HEK293 (cell line): ENCODE measurements at regions not wholly inside any gene's neighbourhood (a gene's known extent, or its start where the extent isn't known, plus 50 kb on each side); places are given as distances from the start of the nearest gene placed in this dataset.

Source experiments
- CTCF ChIA-PET: fragments of 350-600 bp; formaldehyde crosslinking; extraction: SDS; loops from one replicate; lab custom pipeline; 2021; ENCODE audit warnings: antibody characterized with exemption; lab: Yijun Ruan, JAX
- POLR2A ChIA-PET: fragments of 300-600 bp; formaldehyde crosslinking; extraction: SDS; loops from one replicate; lab custom pipeline; 2020; ENCODE audit warnings: antibody characterized with exemption, inconsistent platforms; lab: Yijun Ruan, JAX
- H3K27ac ChIP-seq: fragments of 200-500 bp; sonication (Bioruptor generic); 2 replicates; pipeline ENCODE4 v1.5.1; 2014; ENCODE audit warnings: low read depth, low read length, control low read depth, inconsistent platforms; ENCODE audit errors: extremely low read depth
- H3K36me3 ChIP-seq, 2 experiments: fragments of 200-500 bp in 1 of 2; sonication (Bioruptor generic) in 1 of 2; 1 replicate in 1 of 2; 2 replicates in 1 of 2; pipeline ENCODE4 v1.5.1; 2014 to 2017; ENCODE audit warnings: inconsistent platforms in 2 of 2, low read length in 2 of 2; ENCODE audit not compliant: control insufficient read depth in 2 of 2, insufficient read depth in 1 of 2
- H3K4me1 ChIP-seq: fragments of 200-500 bp; sonication (Bioruptor generic); 2 replicates; pipeline ENCODE4 v1.5.1; 2014; ENCODE audit warnings: mild to moderate bottlenecking, low read length, inconsistent platforms; ENCODE audit not compliant: control insufficient read depth, insufficient read depth
- H3K4me3 ChIP-seq: 2 replicates; pipeline ENCODE4 v1.5.1; 2011; ENCODE audit warnings: low read depth, mild to moderate bottlenecking, control low read depth, low read length, moderate library complexity
- H3K9me3 ChIP-seq: fragments of 200-500 bp; sonication (Bioruptor generic); 2 replicates; pipeline ENCODE4 v1.5.1; 2014; ENCODE audit warnings: low read depth, low read length, inconsistent platforms; ENCODE audit not compliant: control insufficient read depth, insufficient read depth
- BCL11A ChIP-seq: fragments of 450-650 bp; formaldehyde crosslinking; IDR thresholded peaks from 2 replicates; pipeline ENCODE4 v1.5.1; 2016; ENCODE audit warnings: low read depth, missing biosample characterization, missing genetic modification characterization
- SETDB1 ChIP-seq: IDR thresholded peaks from one replicate; pipeline ENCODE4 v1.6.1; 2017; ENCODE audit warnings: mild to moderate bottlenecking, low read length, moderate library complexity, mixed read lengths; ENCODE audit not compliant: insufficient read length
- YY2 ChIP-seq: fragments of 450-650 bp; formaldehyde crosslinking; IDR thresholded peaks from 2 replicates; pipeline ENCODE4 v1.5.1; 2016; ENCODE audit warnings: missing biosample characterization, missing genetic modification characterization
- ZNF132 ChIP-seq: fragments of 450-650 bp; formaldehyde crosslinking; IDR thresholded peaks from 2 replicates; pipeline ENCODE4 v1.5.1; 2017; ENCODE audit warnings: missing biosample characterization, missing genetic modification characterization, borderline replicate concordance
- ZNF157 ChIP-seq: fragments of 450-650 bp; formaldehyde crosslinking; IDR thresholded peaks from 2 replicates; pipeline ENCODE4 v1.5.1; 2016; ENCODE audit warnings: missing biosample characterization, missing genetic modification characterization
- ZNF223 ChIP-seq: fragments of 450-650 bp; formaldehyde crosslinking; IDR thresholded peaks from 2 replicates; pipeline ENCODE4 v1.5.1; 2016; ENCODE audit warnings: missing biosample characterization, missing genetic modification characterization
- ZNF292 ChIP-seq: fragments of 450-650 bp; formaldehyde crosslinking; IDR thresholded peaks from 2 replicates; pipeline ENCODE4 v1.5.1; 2016; ENCODE audit warnings: low read depth, missing biosample characterization, missing genetic modification characterization, borderline replicate concordance
- ZNF391 ChIP-seq: fragments of 450-650 bp; formaldehyde crosslinking; IDR thresholded peaks from 2 replicates; pipeline ENCODE4 v1.5.1; 2016; ENCODE audit warnings: low read depth, missing biosample characterization, missing genetic modification characterization, borderline replicate concordance
- ZNF624 ChIP-seq: fragments of 450-650 bp; formaldehyde crosslinking; IDR thresholded peaks from 2 replicates; pipeline ENCODE4 v1.5.1; 2017; ENCODE audit warnings: missing biosample characterization, missing genetic modification characterization
- ZNF670 ChIP-seq: fragments of 450-650 bp; formaldehyde crosslinking; IDR thresholded peaks from 2 replicates; pipeline ENCODE4 v1.5.1; 2016; ENCODE audit warnings: missing biosample characterization, missing genetic modification characterization, low read depth
- ZNF843 ChIP-seq: fragments of 450-650 bp; formaldehyde crosslinking; IDR thresholded peaks from 2 replicates; pipeline ENCODE4 v1.5.1; 2016; ENCODE audit warnings: missing biosample characterization, missing genetic modification characterization
- TF ChIP-seq, protein P1 (sequence below): fragments of 450-650 bp; formaldehyde crosslinking; IDR thresholded peaks from 2 replicates; pipeline ENCODE4 v1.5.1; 2016; ENCODE audit warnings: missing biosample characterization, missing genetic modification characterization
- TF ChIP-seq, protein P2 (sequence below): fragments of 450-650 bp; formaldehyde crosslinking; IDR thresholded peaks from 2 replicates; pipeline ENCODE4 v1.5.1; 2016; ENCODE audit warnings: missing biosample characterization, missing genetic modification characterization
- TF ChIP-seq, protein P3 (sequence below): fragments of 450-650 bp; formaldehyde crosslinking; IDR thresholded peaks from 2 replicates; pipeline ENCODE4 v1.5.1; 2017; ENCODE audit warnings: missing biosample characterization, missing genetic modification characterization
- TF ChIP-seq, protein P4 (sequence below): fragments of 450-650 bp; formaldehyde crosslinking; IDR thresholded peaks from 2 replicates; pipeline ENCODE4 v1.5.1; 2016; ENCODE audit warnings: missing biosample characterization, missing genetic modification characterization, low read depth
- TF ChIP-seq, protein P5 (sequence below): fragments of 450-650 bp; formaldehyde crosslinking; IDR thresholded peaks from 2 replicates; pipeline ENCODE4 v1.5.1; 2016; ENCODE audit warnings: missing biosample characterization, missing genetic modification characterization
- TF ChIP-seq, protein P6 (sequence below): fragments of 450-650 bp; IDR thresholded peaks from 2 replicates; pipeline ENCODE4 v1.5.1; 2018; ENCODE audit warnings: missing biosample characterization, mild to moderate bottlenecking, missing genetic modification characterization

DNA sequence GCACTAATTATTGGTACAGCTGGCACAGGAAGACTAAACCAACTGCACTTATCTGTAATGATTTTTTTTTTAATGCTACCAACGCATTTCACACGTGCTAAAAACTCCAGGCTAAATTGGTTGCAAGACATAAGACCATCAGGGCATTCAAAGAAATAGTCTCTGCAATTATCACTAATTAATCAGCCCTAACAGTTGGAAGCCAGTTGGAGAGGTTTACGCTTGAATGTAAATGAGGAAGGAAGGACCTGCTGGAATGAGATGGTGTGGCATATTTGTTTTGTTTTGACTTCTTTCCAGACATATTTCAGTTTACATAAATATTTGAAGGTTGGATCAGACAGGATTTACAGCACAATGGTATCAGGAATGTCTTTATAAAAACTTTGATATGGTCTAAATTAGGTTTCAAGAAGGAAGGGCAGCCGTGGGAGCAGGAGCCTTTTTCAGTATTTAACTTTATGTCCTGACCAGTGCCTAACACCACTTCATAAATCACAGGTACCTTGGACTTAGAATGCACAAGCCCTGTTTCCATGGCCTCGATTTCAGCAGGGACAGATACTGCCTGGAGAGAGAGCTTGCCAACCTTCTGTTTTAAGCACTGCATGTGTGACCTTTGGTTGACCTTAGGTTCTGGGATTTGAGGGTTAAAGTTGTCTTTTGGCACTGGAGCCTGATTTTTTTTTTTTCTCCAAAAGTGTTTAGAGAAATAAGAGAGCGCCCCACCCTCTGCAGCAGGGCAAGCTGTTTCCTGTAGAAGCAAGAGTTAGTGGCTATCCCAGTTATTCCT is 199.8 kb upstream of the MAP3K1 start (continued):
- TF ChIP-seq, protein P1, sequence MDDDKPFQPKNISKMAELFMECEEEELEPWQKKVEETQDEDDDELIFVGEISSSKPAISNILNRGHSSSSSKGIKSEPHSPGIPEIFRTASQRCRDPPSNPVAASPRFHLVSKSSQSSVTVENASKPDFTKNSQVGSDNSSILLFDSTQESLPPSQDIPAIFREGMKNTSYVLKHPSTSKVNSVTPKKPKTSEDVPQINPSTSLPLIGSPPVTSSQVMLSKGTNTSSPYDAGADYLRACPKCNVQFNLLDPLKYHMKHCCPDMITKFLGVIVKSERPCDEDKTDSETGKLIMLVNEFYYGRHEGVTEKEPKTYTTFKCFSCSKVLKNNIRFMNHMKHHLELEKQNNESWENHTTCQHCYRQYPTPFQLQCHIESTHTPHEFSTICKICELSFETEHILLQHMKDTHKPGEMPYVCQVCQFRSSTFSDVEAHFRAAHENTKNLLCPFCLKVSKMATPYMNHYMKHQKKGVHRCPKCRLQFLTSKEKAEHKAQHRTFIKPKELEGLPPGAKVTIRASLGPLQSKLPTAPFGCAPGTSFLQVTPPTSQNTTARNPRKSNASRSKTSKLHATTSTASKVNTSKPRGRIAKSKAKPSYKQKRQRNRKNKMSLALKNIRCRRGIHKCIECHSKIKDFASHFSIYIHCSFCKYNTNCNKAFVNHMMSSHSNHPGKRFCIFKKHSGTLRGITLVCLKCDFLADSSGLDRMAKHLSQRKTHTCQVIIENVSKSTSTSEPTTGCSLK (tag by site-specific recombination), result no peak
- TF ChIP-seq ZNF223 (tag by site-specific recombination) (no peak), ZNF624 (tag by site-specific recombination) (no peak), ZNF391 (no peak), SETDB1 (no peak)
- TF ChIP-seq, all 188 proteins: peak for 0

DNA sequence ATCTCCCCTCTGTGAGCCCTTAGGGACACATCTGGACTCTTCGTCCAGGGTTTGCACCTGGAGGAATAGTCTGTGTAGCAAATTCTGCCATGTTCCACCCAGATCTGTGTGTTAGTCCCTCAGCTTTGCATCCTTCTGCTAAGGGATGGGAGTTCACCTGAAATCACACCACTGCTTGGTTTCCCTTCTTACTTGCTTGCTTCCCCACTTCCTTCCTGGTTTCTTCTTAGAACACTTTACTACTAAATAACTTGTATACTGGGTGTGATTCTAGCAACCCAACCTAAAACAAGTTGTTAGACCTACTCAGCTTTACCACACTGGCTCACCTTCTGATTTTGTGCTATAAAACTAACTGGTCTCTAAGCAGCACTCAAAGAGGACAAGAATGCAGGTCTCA is 202.6 kb upstream of the MAP3K1 start:
- no peak overlapping the region for H3K4me3 ChIP-seq

More for the DNA sequence above, 202.6 kb upstream of the MAP3K1 start:
- POLR2A ChIA-PET, result no interaction called here
- Histone ChIP-seq H3K9me3 (no peaks in the 10 kb centered on the region), H3K4me1 (peaks cover 4% of the 10 kb centered on the region; the same call in 1 of the 2 replicates), H3K36me3 (no peaks in the 10 kb centered on the region), H3K27ac (no peak overlapping the region)
- CTCF ChIA-PET, result no interaction called here
- TF ChIP-seq ZNF132 (tag by site-specific recombination), result no peak
- TF ChIP-seq, protein P2, sequence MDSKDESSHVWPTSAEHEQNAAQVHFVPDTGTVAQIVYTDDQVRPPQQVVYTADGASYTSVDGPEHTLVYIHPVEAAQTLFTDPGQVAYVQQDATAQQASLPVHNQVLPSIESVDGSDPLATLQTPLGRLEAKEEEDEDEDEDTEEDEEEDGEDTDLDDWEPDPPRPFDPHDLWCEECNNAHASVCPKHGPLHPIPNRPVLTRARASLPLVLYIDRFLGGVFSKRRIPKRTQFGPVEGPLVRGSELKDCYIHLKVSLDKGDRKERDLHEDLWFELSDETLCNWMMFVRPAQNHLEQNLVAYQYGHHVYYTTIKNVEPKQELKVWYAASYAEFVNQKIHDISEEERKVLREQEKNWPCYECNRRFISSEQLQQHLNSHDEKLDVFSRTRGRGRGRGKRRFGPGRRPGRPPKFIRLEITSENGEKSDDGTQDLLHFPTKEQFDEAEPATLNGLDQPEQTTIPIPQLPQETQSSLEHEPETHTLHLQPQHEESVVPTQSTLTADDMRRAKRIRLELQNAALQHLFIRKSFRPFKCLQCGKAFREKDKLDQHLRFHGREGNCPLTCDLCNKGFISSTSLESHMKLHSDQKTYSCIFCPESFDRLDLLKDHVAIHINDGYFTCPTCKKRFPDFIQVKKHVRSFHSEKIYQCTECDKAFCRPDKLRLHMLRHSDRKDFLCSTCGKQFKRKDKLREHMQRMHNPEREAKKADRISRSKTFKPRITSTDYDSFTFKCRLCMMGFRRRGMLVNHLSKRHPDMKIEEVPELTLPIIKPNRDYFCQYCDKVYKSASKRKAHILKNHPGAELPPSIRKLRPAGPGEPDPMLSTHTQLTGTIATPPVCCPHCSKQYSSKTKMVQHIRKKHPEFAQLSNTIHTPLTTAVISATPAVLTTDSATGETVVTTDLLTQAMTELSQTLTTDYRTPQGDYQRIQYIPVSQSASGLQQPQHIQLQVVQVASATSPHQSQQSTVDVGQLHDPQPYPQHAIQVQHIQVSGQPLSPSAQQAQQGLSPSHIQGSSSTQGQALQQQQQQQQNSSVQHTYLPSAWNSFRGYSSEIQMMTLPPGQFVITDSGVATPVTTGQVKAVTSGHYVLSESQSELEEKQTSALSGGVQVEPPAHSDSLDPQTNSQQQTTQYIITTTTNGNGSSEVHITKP (tag by site-specific recombination), result no peak
- TF ChIP-seq, protein P3, sequence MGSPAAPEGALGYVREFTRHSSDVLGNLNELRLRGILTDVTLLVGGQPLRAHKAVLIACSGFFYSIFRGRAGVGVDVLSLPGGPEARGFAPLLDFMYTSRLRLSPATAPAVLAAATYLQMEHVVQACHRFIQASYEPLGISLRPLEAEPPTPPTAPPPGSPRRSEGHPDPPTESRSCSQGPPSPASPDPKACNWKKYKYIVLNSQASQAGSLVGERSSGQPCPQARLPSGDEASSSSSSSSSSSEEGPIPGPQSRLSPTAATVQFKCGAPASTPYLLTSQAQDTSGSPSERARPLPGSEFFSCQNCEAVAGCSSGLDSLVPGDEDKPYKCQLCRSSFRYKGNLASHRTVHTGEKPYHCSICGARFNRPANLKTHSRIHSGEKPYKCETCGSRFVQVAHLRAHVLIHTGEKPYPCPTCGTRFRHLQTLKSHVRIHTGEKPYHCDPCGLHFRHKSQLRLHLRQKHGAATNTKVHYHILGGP (tag by site-specific recombination), result no peak
- TF ChIP-seq YY2 (tag by site-specific recombination), result no peak
- TF ChIP-seq, protein P4, sequence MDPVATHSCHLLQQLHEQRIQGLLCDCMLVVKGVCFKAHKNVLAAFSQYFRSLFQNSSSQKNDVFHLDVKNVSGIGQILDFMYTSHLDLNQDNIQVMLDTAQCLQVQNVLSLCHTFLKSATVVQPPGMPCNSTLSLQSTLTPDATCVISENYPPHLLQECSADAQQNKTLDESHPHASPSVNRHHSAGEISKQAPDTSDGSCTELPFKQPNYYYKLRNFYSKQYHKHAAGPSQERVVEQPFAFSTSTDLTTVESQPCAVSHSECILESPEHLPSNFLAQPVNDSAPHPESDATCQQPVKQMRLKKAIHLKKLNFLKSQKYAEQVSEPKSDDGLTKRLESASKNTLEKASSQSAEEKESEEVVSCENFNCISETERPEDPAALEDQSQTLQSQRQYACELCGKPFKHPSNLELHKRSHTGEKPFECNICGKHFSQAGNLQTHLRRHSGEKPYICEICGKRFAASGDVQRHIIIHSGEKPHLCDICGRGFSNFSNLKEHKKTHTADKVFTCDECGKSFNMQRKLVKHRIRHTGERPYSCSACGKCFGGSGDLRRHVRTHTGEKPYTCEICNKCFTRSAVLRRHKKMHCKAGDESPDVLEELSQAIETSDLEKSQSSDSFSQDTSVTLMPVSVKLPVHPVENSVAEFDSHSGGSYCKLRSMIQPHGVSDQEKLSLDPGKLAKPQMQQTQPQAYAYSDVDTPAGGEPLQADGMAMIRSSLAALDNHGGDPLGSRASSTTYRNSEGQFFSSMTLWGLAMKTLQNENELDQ (tag by site-specific recombination), result no peak
- TF ChIP-seq BCL11A (tag by site-specific recombination), result no peak
- TF ChIP-seq, protein P5, sequence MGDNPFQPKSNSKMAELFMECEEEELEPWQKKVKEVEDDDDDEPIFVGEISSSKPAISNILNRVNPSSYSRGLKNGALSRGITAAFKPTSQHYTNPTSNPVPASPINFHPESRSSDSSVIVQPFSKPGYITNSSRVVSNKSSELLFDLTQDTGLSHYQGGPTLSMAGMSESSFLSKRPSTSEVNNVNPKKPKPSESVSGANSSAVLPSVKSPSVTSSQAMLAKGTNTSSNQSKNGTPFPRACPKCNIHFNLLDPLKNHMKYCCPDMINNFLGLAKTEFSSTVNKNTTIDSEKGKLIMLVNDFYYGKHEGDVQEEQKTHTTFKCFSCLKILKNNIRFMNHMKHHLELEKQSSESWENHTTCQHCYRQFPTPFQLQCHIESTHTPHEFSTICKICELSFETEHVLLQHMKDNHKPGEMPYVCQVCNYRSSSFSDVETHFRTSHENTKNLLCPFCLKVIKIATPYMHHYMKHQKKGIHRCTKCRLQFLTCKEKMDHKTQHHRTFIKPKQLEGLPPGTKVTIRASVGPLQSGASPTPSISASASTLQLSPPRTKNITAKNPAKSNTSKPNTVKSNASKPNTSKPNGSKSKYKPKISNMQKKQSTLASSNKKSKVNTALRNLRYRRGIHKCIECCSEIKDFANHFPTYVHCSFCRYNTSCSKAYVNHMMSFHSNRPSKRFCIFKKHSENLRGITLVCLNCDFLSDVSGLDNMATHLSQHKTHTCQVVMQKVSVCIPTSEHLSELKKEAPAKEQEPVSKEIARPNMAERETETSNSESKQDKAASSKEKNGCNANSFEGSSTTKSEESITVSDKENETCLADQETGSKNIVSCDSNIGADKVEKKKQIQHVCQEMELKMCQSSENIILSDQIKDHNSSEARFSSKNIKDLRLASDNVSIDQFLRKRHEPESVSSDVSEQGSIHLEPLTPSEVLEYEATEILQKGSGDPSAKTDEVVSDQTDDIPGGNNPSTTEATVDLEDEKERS, result no peak
- no peak for TF ChIP-seq ZNF843 (tag by site-specific recombination)
- no peak for TF ChIP-seq ZNF292 (tag by site-specific recombination)
- TF ChIP-seq ZNF157 (tag by site-specific recombination), result no peak
- TF ChIP-seq ZNF670 (tag by site-specific recombination), result no peak
- TF ChIP-seq, protein P6, sequence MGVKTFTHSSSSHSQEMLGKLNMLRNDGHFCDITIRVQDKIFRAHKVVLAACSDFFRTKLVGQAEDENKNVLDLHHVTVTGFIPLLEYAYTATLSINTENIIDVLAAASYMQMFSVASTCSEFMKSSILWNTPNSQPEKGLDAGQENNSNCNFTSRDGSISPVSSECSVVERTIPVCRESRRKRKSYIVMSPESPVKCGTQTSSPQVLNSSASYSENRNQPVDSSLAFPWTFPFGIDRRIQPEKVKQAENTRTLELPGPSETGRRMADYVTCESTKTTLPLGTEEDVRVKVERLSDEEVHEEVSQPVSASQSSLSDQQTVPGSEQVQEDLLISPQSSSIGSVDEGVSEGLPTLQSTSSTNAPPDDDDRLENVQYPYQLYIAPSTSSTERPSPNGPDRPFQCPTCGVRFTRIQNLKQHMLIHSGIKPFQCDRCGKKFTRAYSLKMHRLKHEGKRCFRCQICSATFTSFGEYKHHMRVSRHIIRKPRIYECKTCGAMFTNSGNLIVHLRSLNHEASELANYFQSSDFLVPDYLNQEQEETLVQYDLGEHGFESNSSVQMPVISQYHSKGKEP (tag by site-specific recombination), result no peak
